ENCODE measurements at regions not wholly inside any gene's neighbourhood (a gene's known extent, or its start where the extent isn't known, plus 50 kb on each side); places are given as distances from the start of the nearest gene placed in this dataset.

DNA sequence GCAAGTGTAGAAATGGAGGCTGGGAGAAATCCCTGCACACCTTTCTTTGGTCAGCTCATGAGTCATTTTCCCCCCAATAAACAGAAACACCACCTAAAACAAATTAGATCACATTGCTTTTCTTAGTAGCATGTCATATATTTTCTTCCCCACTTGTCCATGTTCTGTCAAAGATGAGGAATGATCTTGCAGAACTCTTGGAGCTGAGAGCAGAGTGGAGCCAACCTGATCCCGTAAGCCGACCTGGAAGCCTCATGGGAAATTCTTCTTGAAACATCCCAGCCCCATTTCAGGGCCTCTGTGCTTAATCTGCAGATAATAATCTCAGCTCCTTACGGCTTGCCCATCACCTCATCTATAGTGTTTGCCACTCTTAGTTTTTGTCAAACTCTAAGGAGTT lies 284.6 kb upstream of the ELAC2 start:
- DNase-seq (ENCODE audit: low read depth), result no peak
- no peak overlapping the region for H3K4me3 ChIP-seq (ENCODE audit: low read depth, low read length)
- TF ChIP-seq CTCF (conservative IDR thresholded peaks at IDR 0.05; ENCODE audit: low read depth, low read length), result no peak

DNA sequence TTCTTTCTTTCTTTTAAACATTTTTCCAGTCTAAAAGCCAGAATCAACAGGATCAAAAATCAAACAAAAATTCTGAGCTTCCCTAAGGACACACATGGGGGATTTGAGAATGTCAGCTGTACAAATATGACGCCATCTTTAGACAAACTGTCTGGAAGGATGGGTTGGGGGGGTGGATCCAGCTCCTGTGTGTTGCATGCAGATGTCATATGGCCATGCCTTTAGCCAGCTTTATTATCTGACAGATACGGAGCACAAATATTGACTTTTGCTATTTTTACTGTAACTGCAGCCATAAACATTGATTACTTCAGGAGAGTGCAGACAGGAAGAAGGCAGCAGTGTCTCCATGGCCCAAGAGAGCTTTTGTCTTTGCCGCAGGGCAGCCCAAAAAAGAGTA lies 279.4 kb upstream of the ELAC2 start:
- DNase-seq (ENCODE audit: low read depth), result no peak
- no peak overlapping the region for H3K4me3 ChIP-seq (ENCODE audit: low read depth, low read length)
- TF ChIP-seq CTCF (conservative IDR thresholded peaks at IDR 0.05; ENCODE audit: low read depth, low read length), result no peak

DNA sequence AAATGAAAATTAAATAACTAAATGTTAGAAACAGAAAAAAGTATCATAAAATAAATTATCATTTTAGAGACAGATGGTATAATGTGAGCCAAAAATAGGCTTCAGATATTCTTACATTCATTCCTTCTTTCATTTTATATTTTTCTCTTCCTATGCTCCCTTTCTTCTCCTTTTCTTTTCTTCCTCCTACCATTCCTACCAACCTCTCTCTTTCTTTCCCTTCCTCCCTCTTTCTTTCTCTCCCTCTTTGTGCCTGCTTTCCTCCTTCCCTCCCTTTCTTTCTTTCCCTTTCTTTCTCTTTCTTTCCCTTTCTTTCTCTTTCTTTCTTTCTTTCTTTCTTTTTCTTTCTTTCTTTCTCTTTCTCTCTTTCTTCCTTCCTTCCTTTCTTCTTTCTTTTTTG lies 275.6 kb upstream of the ELAC2 start:
- DNase-seq (ENCODE audit: low read depth), result no peak
- H3K4me3 ChIP-seq (ENCODE audit: low read depth, low read length), result no peak overlapping the region
- no peak for TF ChIP-seq CTCF (conservative IDR thresholded peaks at IDR 0.05; ENCODE audit: low read depth, low read length)

- no peak overlapping the region for H3K4me3 ChIP-seq (ENCODE audit: low read depth, low read length)
- TF ChIP-seq CTCF (conservative IDR thresholded peaks at IDR 0.05; ENCODE audit: low read depth, low read length), result no peak
- DNase-seq (ENCODE audit: low read depth), result no peak
Observed at GRCh38 chr17:13292291-13292690, 274.5 kb upstream of the ELAC2 start.

DNA sequence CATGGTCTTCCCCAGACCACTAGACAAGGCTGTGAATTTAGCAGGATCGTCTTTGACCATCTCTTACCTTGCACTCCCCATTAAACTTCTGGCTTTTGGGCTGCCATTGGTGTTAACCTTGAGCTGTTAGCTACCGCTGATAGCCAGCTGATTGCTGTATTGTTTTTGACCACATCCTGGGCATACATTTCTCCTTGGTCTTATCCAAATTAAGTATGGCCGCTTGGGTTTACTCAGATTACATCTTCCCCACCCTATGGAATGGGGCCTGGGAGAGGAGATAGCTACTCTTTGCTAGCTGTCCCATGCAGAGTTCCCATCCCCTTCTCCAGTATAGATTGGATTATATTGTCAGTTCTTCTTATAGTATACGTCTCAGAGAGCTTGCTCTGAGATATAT lies 270.4 kb upstream of the ELAC2 start:
- TF ChIP-seq CTCF (conservative IDR thresholded peaks at IDR 0.05; ENCODE audit: low read depth, low read length), result no peak
- no peak overlapping the region for H3K4me3 ChIP-seq (ENCODE audit: low read depth, low read length)
- DNase-seq (ENCODE audit: low read depth), result no peak

DNA sequence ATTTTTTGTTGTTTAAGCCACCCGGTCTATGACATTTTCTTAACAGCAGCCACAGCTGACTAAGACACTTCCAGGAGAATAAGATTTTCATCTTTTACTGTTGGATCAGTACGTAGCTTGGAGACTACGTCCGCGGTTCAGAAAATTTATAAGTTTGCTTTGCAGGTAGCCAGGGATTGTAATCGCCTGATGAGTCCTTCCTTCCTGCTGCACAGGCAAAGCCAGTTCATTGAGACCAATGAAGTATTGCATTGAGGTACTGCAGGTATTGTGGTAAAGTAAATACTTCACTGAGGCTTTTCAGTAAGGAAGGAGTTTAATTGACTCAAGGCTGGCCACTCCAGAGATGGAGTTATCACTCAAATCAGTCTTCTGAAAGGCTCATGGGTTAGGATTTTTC lies 269.4 kb upstream of the ELAC2 start:
- no peak for DNase-seq (ENCODE audit: low read depth)
- TF ChIP-seq CTCF (conservative IDR thresholded peaks at IDR 0.05; ENCODE audit: low read depth, low read length), result no peak
- H3K4me3 ChIP-seq (ENCODE audit: low read depth, low read length), result no peak overlapping the region

GRCh38 chr17:13283606-13284005 lies 265.8 kb upstream of the ELAC2 start:
- TF ChIP-seq CTCF (conservative IDR thresholded peaks at IDR 0.05; ENCODE audit: low read depth, low read length), result no peak
- no peak for DNase-seq (ENCODE audit: low read depth)
- no peak overlapping the region for H3K4me3 ChIP-seq (ENCODE audit: low read depth, low read length)
